Keratinocyte (primary cell): ENCODE measurements at regions not wholly inside any gene's neighbourhood (a gene's known extent, or its start where the extent isn't known, plus 50 kb on each side); places are given as distances from the start of the nearest gene placed in this dataset.

Experiments
- DNase-seq: peaks from one replicate; pipeline ENCODE4 v3.0.0-alpha.2; 2011; ENCODE audit warnings: low read depth, missing footprints, low spot score
- FAIRE-seq: peaks from 2 replicates; lab custom pipeline; 2011; peaks lifted over from hg19 to GRCh38; lab: Jason Lieb, UNC
- H2AFZ ChIP-seq: 2 replicates; pipeline ENCODE4 v1.6.0; 2012; ENCODE audit warnings: low read length, control low read depth, inconsistent platforms; ENCODE audit not compliant: control insufficient read depth
- H3K27ac ChIP-seq: 2 replicates; pipeline ENCODE4 v1.5.1; 2011; ENCODE audit warnings: low read length; ENCODE audit not compliant: control insufficient read depth, insufficient read depth
- H3K27me3 ChIP-seq: 3 replicates; pipeline ENCODE4 v1.6.0; 2011; ENCODE audit warnings: low read length; ENCODE audit not compliant: control insufficient read depth, insufficient read depth; ENCODE audit errors: extremely low read depth
- H3K36me3 ChIP-seq, 2 experiments: 2 replicates in 1 of 2; 3 replicates in 1 of 2; pipeline ENCODE4 v1.5.1; 2011; ENCODE audit warnings: low read length in 2 of 2, mild to moderate bottlenecking in 1 of 2; ENCODE audit not compliant: control insufficient read depth in 2 of 2, insufficient read depth in 2 of 2; ENCODE audit errors: extremely low read depth in 1 of 2
- H3K4me1 ChIP-seq: 3 replicates; pipeline ENCODE4 v1.5.1; 2011; ENCODE audit warnings: low read length; ENCODE audit not compliant: control insufficient read depth, insufficient read depth; ENCODE audit errors: extremely low read depth
- H3K4me2 ChIP-seq: 3 replicates; pipeline ENCODE4 v1.6.0; 2011; ENCODE audit warnings: low read depth, low read length; ENCODE audit not compliant: control insufficient read depth, insufficient read depth; ENCODE audit errors: extremely low read depth
- H3K4me3 ChIP-seq, 3 experiments: fragments of 200-600 bp in 1 of 3; sonication (generic) in 1 of 3; 2 replicates in 2 of 3; 3 replicates in 1 of 3; pipeline ENCODE4 v1.5.1; 2011 to 2016; ENCODE audit warnings: low read length in 3 of 3, mild to moderate bottlenecking in 3 of 3, control low read depth in 2 of 3, inconsistent platforms in 1 of 3, low read depth in 1 of 3, mixed read lengths in 1 of 3, mixed run types in 1 of 3, moderate library complexity in 1 of 3; ENCODE audit not compliant: control insufficient read depth in 2 of 3, insufficient read depth in 2 of 3; ENCODE audit errors: extremely low read depth in 1 of 3
- H3K79me2 ChIP-seq: 2 replicates; pipeline ENCODE4 v1.6.0; 2012; ENCODE audit warnings: low read length; ENCODE audit not compliant: control insufficient read depth, insufficient read depth
- H3K9ac ChIP-seq: 3 replicates; pipeline ENCODE4 v1.6.0; 2011; ENCODE audit warnings: low read length; ENCODE audit not compliant: control insufficient read depth, insufficient read depth; ENCODE audit errors: extremely low read depth
- H3K9me1 ChIP-seq: 3 replicates; pipeline ENCODE4 v1.6.0; 2011; ENCODE audit warnings: low read length; ENCODE audit not compliant: control insufficient read depth, insufficient read depth; ENCODE audit errors: extremely low read depth
- H3K9me3 ChIP-seq: 2 replicates; pipeline ENCODE4 v1.5.1; 2012; ENCODE audit warnings: low read depth, low read length; ENCODE audit not compliant: control insufficient read depth
- H4K20me1 ChIP-seq: 3 replicates; pipeline ENCODE4 v1.6.0; 2011; ENCODE audit warnings: low read length; ENCODE audit not compliant: control insufficient read depth, insufficient read depth; ENCODE audit errors: extremely low read depth
- CTCF ChIP-seq, 3 experiments: IDR thresholded peaks in 1 of 3; conservative IDR thresholded peaks in 1 of 3; optimal IDR thresholded peaks in 1 of 3; 2 replicates in 2 of 3; 3 replicates in 1 of 3; pipeline versions ENCODE3 to v1.5.1; 2011; ENCODE audit warnings: low read length in 3 of 3, mild to moderate bottlenecking in 3 of 3, moderate library complexity in 2 of 3, control low read depth in 1 of 3, inconsistent platforms in 1 of 3; ENCODE audit not compliant: insufficient read depth in 2 of 3; ENCODE audit errors: extremely low read depth in 1 of 3
- EZH2 ChIP-seq: IDR thresholded peaks from one replicate; pipeline ENCODE4 v1.6.1; 2012; ENCODE audit warnings: inconsistent platforms, mild to moderate bottlenecking, low read length, moderate library complexity
- dilution Hi-C: fragments of 300-500 bp; cut with MboI; formaldehyde crosslinking; loops from one replicate; pipeline ENCODE4 v1.7.0; 2020; ENCODE audit warnings: low sequenced_read_pairs; ENCODE audit not compliant: extremely low pct_ligation_motif_present

GRCh38 chr3:182215881-182216280 lies 504.2 kb downstream of the SOX2 start:
- H3K9me1 ChIP-seq, result no peaks in the 10 kb centered on the region

GRCh38 chr3:182216311-182216970 lies 504.7 kb downstream of the SOX2 start:
- no peak for FAIRE-seq
- dilution Hi-C loops, result no loop called here
- Histone ChIP-seq H3K4me3 (no peak overlapping the region), H3K27me3 (no peaks in the 10 kb centered on the region), H3K36me3 (no peaks in the 10 kb centered on the region), H3K9me3 (no peaks in the 10 kb centered on the region), H4K20me1 (no peaks in the 10 kb centered on the region), H3K9ac (no peak overlapping the region), H3K9me1 (no peaks in the 10 kb centered on the region), H3K27ac (no peak overlapping the region), H3K4me1 (peaks cover 8% of the 10 kb centered on the region), H2AFZ (no peak overlapping the region), H3K4me2 (no peak overlapping the region), H3K79me2 (no peaks in the 10 kb centered on the region)
- TF ChIP-seq EZH2 (no peak), CTCF (optimal IDR thresholded peaks at IDR 0.05 in 1 of 3, IDR thresholded peaks at IDR 0.05 in 1 of 3, conservative IDR thresholded peaks at IDR 0.05 in 1 of 3; ENCODE audit: extremely low read depth in 1 of 3, insufficient read depth in 2 of 3, low read length in 3 of 3) (no peak)
- DNase-seq, result no peak

More at GRCh38 chr3:182215881-182216280, 504.2 kb downstream of the SOX2 start:
- dilution Hi-C loops, result no loop called here
- Histone ChIP-seq H4K20me1 (no peaks in the 10 kb centered on the region), H2AFZ (no peak overlapping the region), H3K79me2 (no peaks in the 10 kb centered on the region), H3K4me1 (peaks cover 8% of the 10 kb centered on the region), H3K9me3 (no peaks in the 10 kb centered on the region), H3K36me3 (no peaks in the 10 kb centered on the region), H3K4me3 (no peak overlapping the region), H3K4me2 (no peak overlapping the region), H3K27me3 (no peaks in the 10 kb centered on the region), H3K9ac (no peak overlapping the region), H3K27ac (no peak overlapping the region)
- DNase-seq, result no peak
- FAIRE-seq, result no peak
- TF ChIP-seq CTCF (optimal IDR thresholded peaks at IDR 0.05 in 1 of 3, IDR thresholded peaks at IDR 0.05 in 1 of 3, conservative IDR thresholded peaks at IDR 0.05 in 1 of 3; ENCODE audit: extremely low read depth in 1 of 3, insufficient read depth in 2 of 3, low read length in 3 of 3) (no peak), EZH2 (no peak)
